H9 (cell line): ENCODE measurements at regions not wholly inside any gene's neighbourhood (a gene's known extent, or its start where the extent isn't known, plus 50 kb on each side); places are given as distances from the start of the nearest gene placed in this dataset.

Experiments used
- DNase-seq: peaks from one replicate; pipeline ENCODE4 v3.0.0-alpha.2; 2017
- H2AFZ ChIP-seq: one replicate; pipeline ENCODE4 v1.6.1; 2013; ENCODE audit warnings: mild to moderate bottlenecking, low read length, control low read depth, moderate library complexity
- H2AK5ac ChIP-seq: 2 replicates; pipeline ENCODE4 v1.6.1; 2013; ENCODE audit warnings: low read length, control low read depth, mixed read lengths; ENCODE audit not compliant: insufficient read length
- H2BK120ac ChIP-seq: one replicate; pipeline ENCODE4 v1.6.1; 2013; ENCODE audit warnings: low read depth, mild to moderate bottlenecking, low read length, control low read depth, inconsistent platforms; ENCODE audit not compliant: poor library complexity, severe bottlenecking
- H2BK12ac ChIP-seq: 2 replicates; pipeline ENCODE4 v1.6.1; 2013; ENCODE audit warnings: low read length, control low read depth, mixed read lengths, low read depth; ENCODE audit not compliant: insufficient read length
- H2BK15ac ChIP-seq: 2 replicates; pipeline ENCODE4 v1.6.1; 2013; ENCODE audit warnings: low read depth, low read length, control low read depth
- H2BK20ac ChIP-seq: one replicate; pipeline ENCODE4 v1.6.1; 2013; ENCODE audit warnings: low read depth, mild to moderate bottlenecking, low read length, control low read depth, inconsistent platforms; ENCODE audit not compliant: poor library complexity, severe bottlenecking
- H2BK5ac ChIP-seq: 2 replicates; pipeline ENCODE4 v1.6.1; 2013; ENCODE audit warnings: low read length, control low read depth, mixed read lengths; ENCODE audit not compliant: insufficient read length
- H3K14ac ChIP-seq: 2 replicates; pipeline ENCODE4 v1.6.1; 2013; ENCODE audit warnings: low read length, control low read depth; ENCODE audit not compliant: insufficient read depth
- H3K18ac ChIP-seq: 2 replicates; pipeline ENCODE4 v1.6.1; 2013; ENCODE audit warnings: low read depth, mild to moderate bottlenecking, mixed read lengths, low read length, control low read depth; ENCODE audit not compliant: insufficient read length
- H3K23ac ChIP-seq: 2 replicates; pipeline ENCODE4 v1.6.1; 2013; ENCODE audit warnings: low read length, control low read depth, mixed read lengths, low read depth; ENCODE audit not compliant: insufficient read length
- H3K23me2 ChIP-seq: 2 replicates; pipeline ENCODE4 v1.6.1; 2013; ENCODE audit warnings: low read depth, mild to moderate bottlenecking, mixed read lengths, low read length, control low read depth; ENCODE audit not compliant: insufficient read length, poor library complexity, severe bottlenecking
- H3K27ac ChIP-seq: 2 replicates; pipeline ENCODE4 v1.5.1; 2013; ENCODE audit warnings: low read length, control low read depth, mixed read lengths, low read depth; ENCODE audit not compliant: insufficient read length
- H3K27me3 ChIP-seq: 2 replicates; pipeline ENCODE4 v1.6.1; 2013; ENCODE audit warnings: low read length, control low read depth, inconsistent platforms; ENCODE audit not compliant: insufficient read depth
- H3K4ac ChIP-seq: 2 replicates; pipeline ENCODE4 v1.6.1; 2013; ENCODE audit warnings: low read depth, mild to moderate bottlenecking, control low read depth, inconsistent platforms, low read length, moderate library complexity
- H3K4me1 ChIP-seq: 2 replicates; pipeline ENCODE4 v1.6.1; 2013; ENCODE audit warnings: low read length, control low read depth, inconsistent platforms; ENCODE audit not compliant: insufficient read depth
- H3K4me2 ChIP-seq: 2 replicates; pipeline ENCODE4 v1.6.1; 2013; ENCODE audit warnings: low read length, control low read depth, mixed read lengths; ENCODE audit not compliant: insufficient read length, insufficient read depth
- H3K56ac ChIP-seq: 2 replicates; pipeline ENCODE4 v1.6.1; 2013; ENCODE audit warnings: low read depth, mild to moderate bottlenecking, mixed read lengths, low read length, control low read depth; ENCODE audit not compliant: insufficient read length
- H3K79me1 ChIP-seq: 2 replicates; pipeline ENCODE4 v1.6.1; 2013; ENCODE audit warnings: low read depth, mild to moderate bottlenecking, moderate library complexity, low read length, control low read depth, inconsistent platforms; ENCODE audit not compliant: insufficient read depth, poor library complexity, severe bottlenecking
- H3K79me2 ChIP-seq: 2 replicates; pipeline ENCODE4 v1.6.1; 2013; ENCODE audit warnings: low read length, control low read depth, inconsistent platforms; ENCODE audit not compliant: insufficient read depth
- H3K9ac ChIP-seq: 2 replicates; pipeline ENCODE4 v1.6.1; 2013; ENCODE audit warnings: low read length, control low read depth, mixed read lengths; ENCODE audit not compliant: insufficient read length; ENCODE audit errors: extremely low read depth
- H3K9me3 ChIP-seq: one replicate; pipeline ENCODE4 v1.6.1; 2013; ENCODE audit warnings: low read depth, low read length, inconsistent platforms; ENCODE audit not compliant: control insufficient read depth
- H3T11ph ChIP-seq: one replicate; pipeline ENCODE4 v1.6.1; 2013; ENCODE audit warnings: mild to moderate bottlenecking, low read length, control low read depth, inconsistent platforms
- H4K20me1 ChIP-seq: one replicate; pipeline ENCODE4 v1.6.1; 2013; ENCODE audit not compliant: control insufficient read depth, insufficient read length, insufficient read depth
- H4K5ac ChIP-seq: 2 replicates; pipeline ENCODE4 v1.6.1; 2013; ENCODE audit warnings: low read depth, mild to moderate bottlenecking, mixed read lengths, low read length, control low read depth; ENCODE audit not compliant: insufficient read length
- H4K8ac ChIP-seq: replicated peaks from 2 replicates; pipeline ENCODE4 v1.6.1; 2013; ENCODE audit warnings: low read length, control low read depth, mixed read lengths, low read depth; ENCODE audit not compliant: insufficient read length
- H4K91ac ChIP-seq: 2 replicates; pipeline ENCODE4 v1.6.1; 2013; ENCODE audit warnings: low read depth, mild to moderate bottlenecking, moderate library complexity, mixed read lengths, low read length, control low read depth; ENCODE audit not compliant: insufficient read length
- H3K27ac Mint-ChIP-seq, 3 experiments: 2 replicates in 2 of 3; 3 replicates in 1 of 3; pipeline ENCODE4 v1.8.0; 2020 to 2021; ENCODE audit warnings: mixed read lengths in 3 of 3, mild to moderate bottlenecking in 1 of 3, moderate library complexity in 1 of 3
- H3K27me3 Mint-ChIP-seq: 2 replicates; pipeline ENCODE4 v1.8.0; 2021; ENCODE audit warnings: low read depth, mild to moderate bottlenecking, moderate library complexity, mixed read lengths
- H3K36me3 Mint-ChIP-seq, 3 experiments: 2 replicates in 2 of 3; 3 replicates in 1 of 3; pipeline ENCODE4 v1.8.0; 2020 to 2021; ENCODE audit warnings: low read depth in 3 of 3, mixed read lengths in 3 of 3; ENCODE audit not compliant: insufficient read depth in 1 of 3
- H3K4me1 Mint-ChIP-seq, 2 experiments: 2 replicates each; pipeline ENCODE4 v1.8.0; 2020; ENCODE audit warnings: mixed read lengths in 2 of 2
- H3K4me3 Mint-ChIP-seq, 2 experiments: 2 replicates in 1 of 2; 3 replicates in 1 of 2; pipeline ENCODE4 v1.8.0; 2020 to 2021; ENCODE audit warnings: mild to moderate bottlenecking in 2 of 2, mixed read lengths in 2 of 2, moderate library complexity in 1 of 2
- H3K9me3 Mint-ChIP-seq, 2 experiments: 2 replicates in 1 of 2; 3 replicates in 1 of 2; pipeline ENCODE4 v1.8.0; 2020; ENCODE audit warnings: mild to moderate bottlenecking in 2 of 2, mixed read lengths in 2 of 2, moderate library complexity in 1 of 2
- CTCF ChIP-seq: fragments of 200-600 bp; sonication (generic); conservative IDR thresholded peaks from 3 replicates; pipeline ENCODE4 v1.8.0; 2021; ENCODE audit warnings: antibody characterized with exemption, mild to moderate bottlenecking
- WGBS: extraction: QIAGEN DNeasy Blood & Tissue Kit; methylation state at CpG from one replicate; pipeline ENCODE4 v1.1.7; 2013; ENCODE audit warnings: missing lambda C conversion rate, low lambda C conversion rate, mixed read lengths; ENCODE audit not compliant: insufficient read length; ENCODE audit errors: extremely low coverage; 5-methylcytosine and 5-hydroxymethylcytosine counted together

- H2BK5ac ChIP-seq = no peak overlapping the region
- H4K20me1 ChIP-seq = no peaks in the 10 kb centered on the region
- no peak overlapping the region for H3K56ac ChIP-seq
- no peak overlapping the region for H3K23ac ChIP-seq
- H3T11ph ChIP-seq = no peak overlapping the region
- no peak for DNase-seq
- H3K79me1 ChIP-seq = no peaks in the 10 kb centered on the region
- H3K4me3 Mint-ChIP-seq = no peak overlapping the region
- H3K9ac ChIP-seq = no peak overlapping the region
- no peaks in the 10 kb centered on the region for H3K27me3 Mint-ChIP-seq
- H3K9me3 Mint-ChIP-seq = peaks cover 5 to 7% of the 10 kb centered on the region in 2 experiments; a peak in 3 of 5 replicates
- no peak overlapping the region for H2BK120ac ChIP-seq
- no peaks in the 10 kb centered on the region for H3K4me1 Mint-ChIP-seq
- H3K9me3 ChIP-seq = no peaks in the 10 kb centered on the region
- no peak overlapping the region for H3K14ac ChIP-seq
- H3K27ac Mint-ChIP-seq = no peak overlapping the region
- TF ChIP-seq CTCF = no peak
- no peak overlapping the region for H2BK12ac ChIP-seq
- no peaks in the 10 kb centered on the region for H3K23me2 ChIP-seq
- H4K8ac ChIP-seq = no peak overlapping the region
- no peaks in the 10 kb centered on the region for H3K36me3 Mint-ChIP-seq
- H4K91ac ChIP-seq = no peak overlapping the region
- H4K5ac ChIP-seq = no peak overlapping the region
- H2AFZ ChIP-seq = no peak overlapping the region
- WGBS = no CpG with 5 or more reads among the region's 2 CpGs
- no peaks in the 10 kb centered on the region for H3K79me2 ChIP-seq
- no peaks in the 10 kb centered on the region for H3K4me1 ChIP-seq
- no peak overlapping the region for H3K27ac ChIP-seq
- no peak overlapping the region for H3K4me2 ChIP-seq
- no peak overlapping the region for H2AK5ac ChIP-seq
- no peak overlapping the region for H2BK20ac ChIP-seq
- H3K4ac ChIP-seq = no peak overlapping the region
- H2BK15ac ChIP-seq = no peak overlapping the region
- no peaks in the 10 kb centered on the region for H3K27me3 ChIP-seq
- no peak overlapping the region for H3K18ac ChIP-seq
Measured at GRCh38 chr1:101511202-101511891, 274.5 kb downstream of the S1PR1 start.
